ENCODE measurements at regions not wholly inside any gene's neighbourhood (a gene's known extent, or its start where the extent isn't known, plus 50 kb on each side); places are given as distances from the start of the nearest gene placed in this dataset.

DNA sequence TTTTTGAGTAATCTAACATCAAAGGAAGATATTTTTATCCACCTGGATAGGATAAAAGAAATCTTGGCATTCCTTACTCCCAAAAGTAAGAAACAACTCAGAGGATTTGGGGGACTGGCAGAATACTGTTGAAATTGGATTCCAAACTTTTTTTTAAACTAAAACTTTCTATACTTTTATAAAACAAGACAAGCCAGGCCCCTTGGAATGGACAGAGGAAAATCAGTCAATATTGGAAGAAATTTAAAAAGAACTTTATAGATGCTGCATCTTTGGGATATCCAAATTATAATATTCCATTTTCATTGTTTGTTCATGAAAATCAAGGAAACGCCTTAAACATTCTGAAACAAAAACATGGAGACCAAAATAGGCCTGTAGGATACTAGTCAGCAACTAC lies 147.6 kb upstream of the PIEZO2 start:
- Histone ChIP-seq H3K4me1 (ENCODE audit: control insufficient read depth in 1 of 2, insufficient read depth in 2 of 2, low read length in 2 of 2) (no peaks in the 10 kb centered on the region), H3K27me3 (ENCODE audit: insufficient read depth, low read length) (peaks cover 32% of the 10 kb centered on the region), H3K4me2 (ENCODE audit: low read length) (no peak overlapping the region), H3K36me3 (ENCODE audit: control insufficient read depth in 1 of 2, insufficient read depth in 2 of 2, low read length in 2 of 2) (no peaks in the 10 kb centered on the region), H3K9me2 (ENCODE audit: insufficient read depth) (no peaks in the 10 kb centered on the region), H3K9ac (ENCODE audit: low read length) (no peak overlapping the region), H3K9me3 (ENCODE audit: control insufficient read depth in 1 of 2, insufficient read depth in 1 of 2, low read depth in 1 of 2, low read length in 2 of 2) (no peaks in the 10 kb centered on the region), H3K27ac (ENCODE audit: low read depth, low read length) (no peak overlapping the region), H3K4me3 (replicated peaks in 1 of 2; ENCODE audit: low read depth in 1 of 2, low read length in 2 of 2) (no peak overlapping the region), H4K20me1 (ENCODE audit: insufficient read depth) (no peaks in the 10 kb centered on the region), H3K79me2 (ENCODE audit: insufficient read depth, low read length) (no peaks in the 10 kb centered on the region), H2AFZ (ENCODE audit: low read depth, low read length, poor library complexity, severe bottlenecking) (no peak overlapping the region)
- RAD21 ChIA-PET (ENCODE audit: low non-redundant PET in 1 of 2, low total read pairs in 2 of 2, uncharacterized antibody in 2 of 2, unreplicated experiment in 2 of 2): no interaction called here
- DNase-seq (ENCODE audit: low read depth, low spot score) (no peak), ATAC-seq (no peak)
- TF ChIP-seq ELF1 (IDR thresholded peaks at IDR 0.05; ENCODE audit: borderline replicate concordance, low read depth) (no peak), YY1 (IDR thresholded peaks at IDR 0.05; ENCODE audit: extremely low read depth, insufficient replicate concordance, low read depth, low read length) (no peak), RAD21 (IDR thresholded peaks at IDR 0.05; ENCODE audit: low read depth) (no peak), MAX (IDR thresholded peaks at IDR 0.05) (no peak), SRF (IDR thresholded peaks at IDR 0.05; ENCODE audit: low read depth) (no peak), TCF7L2 (IDR thresholded peaks at IDR 0.05; ENCODE audit: borderline replicate concordance, extremely low read depth, insufficient read depth, insufficient read length) (no peak), JUND (IDR thresholded peaks at IDR 0.05) (no peak), CBX3 (IDR thresholded peaks at IDR 0.05; ENCODE audit: low read depth) (no peak), POLR2AphosphoS5 (IDR thresholded peaks at IDR 0.05; ENCODE audit: low read depth, low read length) (no peak), EZH2 (IDR thresholded peaks at IDR 0.05) (no peak), ATF3 (IDR thresholded peaks at IDR 0.05) (no peak), SIN3A (IDR thresholded peaks at IDR 0.05; ENCODE audit: low read depth) (no peak), SP1 (IDR thresholded peaks at IDR 0.05; ENCODE audit: low read depth) (no peak), ZNF274 (IDR thresholded peaks at IDR 0.05; ENCODE audit: low read depth, low read length) (no peak), POLR2A (IDR thresholded peaks at IDR 0.05; ENCODE audit: borderline replicate concordance, extremely low read depth, insufficient read depth, insufficient read length) (no peak), EGR1 (IDR thresholded peaks at IDR 0.05; ENCODE audit: low read depth) (no peak), CEBPB (IDR thresholded peaks at IDR 0.05; ENCODE audit: low read depth) (no peak)
- TF ChIP-seq, protein P1, sequence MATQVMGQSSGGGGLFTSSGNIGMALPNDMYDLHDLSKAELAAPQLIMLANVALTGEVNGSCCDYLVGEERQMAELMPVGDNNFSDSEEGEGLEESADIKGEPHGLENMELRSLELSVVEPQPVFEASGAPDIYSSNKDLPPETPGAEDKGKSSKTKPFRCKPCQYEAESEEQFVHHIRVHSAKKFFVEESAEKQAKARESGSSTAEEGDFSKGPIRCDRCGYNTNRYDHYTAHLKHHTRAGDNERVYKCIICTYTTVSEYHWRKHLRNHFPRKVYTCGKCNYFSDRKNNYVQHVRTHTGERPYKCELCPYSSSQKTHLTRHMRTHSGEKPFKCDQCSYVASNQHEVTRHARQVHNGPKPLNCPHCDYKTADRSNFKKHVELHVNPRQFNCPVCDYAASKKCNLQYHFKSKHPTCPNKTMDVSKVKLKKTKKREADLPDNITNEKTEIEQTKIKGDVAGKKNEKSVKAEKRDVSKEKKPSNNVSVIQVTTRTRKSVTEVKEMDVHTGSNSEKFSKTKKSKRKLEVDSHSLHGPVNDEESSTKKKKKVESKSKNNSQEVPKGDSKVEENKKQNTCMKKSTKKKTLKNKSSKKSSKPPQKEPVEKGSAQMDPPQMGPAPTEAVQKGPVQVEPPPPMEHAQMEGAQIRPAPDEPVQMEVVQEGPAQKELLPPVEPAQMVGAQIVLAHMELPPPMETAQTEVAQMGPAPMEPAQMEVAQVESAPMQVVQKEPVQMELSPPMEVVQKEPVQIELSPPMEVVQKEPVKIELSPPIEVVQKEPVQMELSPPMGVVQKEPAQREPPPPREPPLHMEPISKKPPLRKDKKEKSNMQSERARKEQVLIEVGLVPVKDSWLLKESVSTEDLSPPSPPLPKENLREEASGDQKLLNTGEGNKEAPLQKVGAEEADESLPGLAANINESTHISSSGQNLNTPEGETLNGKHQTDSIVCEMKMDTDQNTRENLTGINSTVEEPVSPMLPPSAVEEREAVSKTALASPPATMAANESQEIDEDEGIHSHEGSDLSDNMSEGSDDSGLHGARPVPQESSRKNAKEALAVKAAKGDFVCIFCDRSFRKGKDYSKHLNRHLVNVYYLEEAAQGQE (IDR thresholded peaks at IDR 0.05; ENCODE audit: low read depth): no peak
- no TSS peak for BruUV-seq (replicated peaks)
- CTCF ChIA-PET: interaction anchor here (2.2 kb wide), 1 partner anchor 14 kb away, joined by 8 read pairs; no protein-coding TSS in a partner anchor
- intact Hi-C loops (cut with micrococcal nuclease): no loop called here
- POLR2A ChIA-PET: no interaction called here

Measured in HCT116 (cell line).